ENCODE measurements at regions not wholly inside any gene's neighbourhood (a gene's known extent, or its start where the extent isn't known, plus 50 kb on each side); places are given as distances from the start of the nearest gene placed in this dataset.
"Not testable (repeated sequence)": the region's sequence is repeated elsewhere in the genome, so short reads cannot be mapped to it uniquely, and the experiment has no call there.

- no peaks in the 10 kb centered on the region for H3K9me3 ChIP-seq (ENCODE audit: control insufficient read depth in 2 of 3, insufficient read depth in 1 of 3, low read length in 3 of 3)
- no peak overlapping the region for H3K4me3 ChIP-seq (ENCODE audit: low read length in 3 of 3)
- no peaks in the 10 kb centered on the region for H3K36me3 ChIP-seq (ENCODE audit: control insufficient read depth in 2 of 3, insufficient read depth in 3 of 3, low read length in 3 of 3)
- no peak overlapping the region for H3K9ac ChIP-seq (ENCODE audit: low read length in 3 of 3)
- DNase-seq (no peak), FAIRE-seq (no peak)
- H3K27ac ChIP-seq (ENCODE audit: low read depth in 2 of 2, low read length in 2 of 2), result no peak overlapping the region
- no peak for TF ChIP-seq CTCF (IDR thresholded peaks at IDR 0.05; ENCODE audit: borderline replicate concordance, extremely low read depth, insufficient read depth)
- intact Hi-C loops (cut with DNase I), result no loop called here
- no peaks in the 10 kb centered on the region for H3K27me3 ChIP-seq (ENCODE audit: control insufficient read depth, insufficient read depth, low read length)
- H3K4me1 ChIP-seq (ENCODE audit: control insufficient read depth in 2 of 3, insufficient read depth in 2 of 3, low read depth in 1 of 3, low read length in 3 of 3), result no peaks in the 10 kb centered on the region
Observed at GRCh38 chr1:213457186-213457585, 406.1 kb downstream of the RPS6KC1 start.

GRCh38 chr1:213457733-213458132 is 406.7 kb downstream of the RPS6KC1 start:
- no peaks in the 10 kb centered on the region for H3K27me3 ChIP-seq (ENCODE audit: control insufficient read depth, insufficient read depth, low read length)
- no peak for TF ChIP-seq CTCF (IDR thresholded peaks at IDR 0.05; ENCODE audit: borderline replicate concordance, extremely low read depth, insufficient read depth)
- no peak overlapping the region for H3K27ac ChIP-seq (ENCODE audit: low read depth in 2 of 2, low read length in 2 of 2)
- H3K4me3 ChIP-seq (ENCODE audit: low read length in 3 of 3), result no peak overlapping the region
- DNase-seq (no peak), FAIRE-seq (no peak)
- H3K36me3 ChIP-seq (ENCODE audit: control insufficient read depth in 2 of 3, insufficient read depth in 3 of 3, low read length in 3 of 3), result no peaks in the 10 kb centered on the region
- no peak overlapping the region for H3K9ac ChIP-seq (ENCODE audit: low read length in 3 of 3)
- H3K9me3 ChIP-seq (ENCODE audit: control insufficient read depth in 2 of 3, insufficient read depth in 1 of 3, low read length in 3 of 3), result no peaks in the 10 kb centered on the region
- no peaks in the 10 kb centered on the region for H3K4me1 ChIP-seq (ENCODE audit: control insufficient read depth in 2 of 3, insufficient read depth in 2 of 3, low read depth in 1 of 3, low read length in 3 of 3)
- intact Hi-C loops (cut with DNase I), result no loop called here

GRCh38 chr1:213462374-213462773 is 411.3 kb downstream of the RPS6KC1 start:
- FAIRE-seq; intact Hi-C loops (cut with DNase I); H3K27ac ChIP-seq (ENCODE audit: low read depth in 2 of 2, low read length in 2 of 2); H3K9ac ChIP-seq (ENCODE audit: low read length in 3 of 3); DNase-seq; H3K27me3 ChIP-seq (ENCODE audit: control insufficient read depth, insufficient read depth, low read length); H3K36me3 ChIP-seq (ENCODE audit: control insufficient read depth in 2 of 3, insufficient read depth in 3 of 3, low read length in 3 of 3); H3K4me1 ChIP-seq (ENCODE audit: control insufficient read depth in 2 of 3, insufficient read depth in 2 of 3, low read depth in 1 of 3, low read length in 3 of 3); H3K4me3 ChIP-seq (ENCODE audit: low read length in 3 of 3); H3K9me3 ChIP-seq (ENCODE audit: control insufficient read depth in 2 of 3, insufficient read depth in 1 of 3, low read length in 3 of 3): not testable (repeated sequence)

GRCh38 chr1:213464786-213465460 is 413.9 kb downstream of the RPS6KC1 start:
- no peak overlapping the region for H3K27ac ChIP-seq (ENCODE audit: low read depth in 2 of 2, low read length in 2 of 2)
- FAIRE-seq (no peak), DNase-seq (no peak)
- no peak for TF ChIP-seq CTCF (IDR thresholded peaks at IDR 0.05; ENCODE audit: borderline replicate concordance, extremely low read depth, insufficient read depth)
- intact Hi-C loops (cut with DNase I), result no loop called here
- H3K9me3 ChIP-seq (ENCODE audit: control insufficient read depth in 2 of 3, insufficient read depth in 1 of 3, low read length in 3 of 3), result no peaks in the 10 kb centered on the region
- H3K4me1 ChIP-seq (ENCODE audit: control insufficient read depth in 2 of 3, insufficient read depth in 2 of 3, low read depth in 1 of 3, low read length in 3 of 3), result no peaks in the 10 kb centered on the region
- no peak overlapping the region for H3K9ac ChIP-seq (ENCODE audit: low read length in 3 of 3)
- no peaks in the 10 kb centered on the region for H3K27me3 ChIP-seq (ENCODE audit: control insufficient read depth, insufficient read depth, low read length)
- no peak overlapping the region for H3K4me3 ChIP-seq (ENCODE audit: low read length in 3 of 3)
- no peaks in the 10 kb centered on the region for H3K36me3 ChIP-seq (ENCODE audit: control insufficient read depth in 2 of 3, insufficient read depth in 3 of 3, low read length in 3 of 3)

Data from kidney (tissue), 13 donors.